Stimulated activated effector memory CD8-positive, alpha-beta T cell treated with anti-CD3 and anti-CD28 coated beads, Interleukin-12 subunit alpha, Interleukin-12 subunit beta, amount 100 ng/mL, for 72 hours (primary cell): ENCODE measurements at regions not wholly inside any gene's neighbourhood (a gene's known extent, or its start where the extent isn't known, plus 50 kb on each side); places are given as distances from the start of the nearest gene placed in this dataset.
"Not testable (repeated sequence)": the region's sequence is repeated elsewhere in the genome, so short reads cannot be mapped to it uniquely, and the experiment has no call there.

Source experiments
- ATAC-seq: fragments of 150-1000 bp; cut with Tn5 transposase; 2 replicates; pipeline ENCODE4 v1.10.0; 2021
- DNase-seq, 2 donors: peaks; one replicate each; pipeline ENCODE4 v3.0.0; 2021 to 2022; ENCODE audit warnings: low spot score in 2 of 2
- H3K27ac Mint-ChIP-seq: one replicate; pipeline ENCODE4 v1.8.0; 2022; ENCODE audit warnings: mild to moderate bottlenecking, mixed read lengths
- H3K36me3 Mint-ChIP-seq: one replicate; pipeline ENCODE4 v1.8.0; 2022; ENCODE audit warnings: mild to moderate bottlenecking, mixed read lengths
- H3K4me1 Mint-ChIP-seq: one replicate; pipeline ENCODE4 v1.8.0; 2022; ENCODE audit warnings: mixed read lengths
- H3K4me3 Mint-ChIP-seq: one replicate; pipeline ENCODE4 v1.8.0; 2022; ENCODE audit warnings: mild to moderate bottlenecking, mixed read lengths
- H3K9me3 Mint-ChIP-seq: one replicate; pipeline ENCODE4 v1.8.0; 2022; ENCODE audit warnings: mixed read lengths

GRCh38 chr12:75798136-75798926, 233.2 kb downstream of the PHLDA1 start:
- Mint-ChIP-seq H3K27ac (no peak overlapping the region), H3K9me3 (no peaks in the 10 kb centered on the region), H3K4me3 (no peak overlapping the region), H3K4me1 (no peaks in the 10 kb centered on the region), H3K36me3 (no peaks in the 10 kb centered on the region)
- no peak for ATAC-seq
- DNase-seq: no peak

- Mint-ChIP-seq H3K4me1 (peaks cover 7% of the 10 kb centered on the region), H3K9me3 (no peaks in the 10 kb centered on the region), H3K27ac (no peak overlapping the region), H3K36me3 (no peaks in the 10 kb centered on the region), H3K4me3 (no peak overlapping the region)
- no peak for ATAC-seq
- no peak for DNase-seq
Measured at GRCh38 chr12:75795125-75795524, 236.5 kb downstream of the PHLDA1 start.

GRCh38 chr12:75792687-75793086, 238.9 kb downstream of the PHLDA1 start:
- H3K27ac Mint-ChIP-seq: no peak overlapping the region
- no peaks in the 10 kb centered on the region for H3K36me3 Mint-ChIP-seq
- DNase-seq: no peak
- no peaks in the 10 kb centered on the region for H3K9me3 Mint-ChIP-seq
- no peak for ATAC-seq
- peaks cover 12% of the 10 kb centered on the region for H3K4me1 Mint-ChIP-seq
- no peak overlapping the region for H3K4me3 Mint-ChIP-seq

- Mint-ChIP-seq H3K27ac (peak overlapping the region; percentile 16), H3K4me1 (peaks cover 12% of the 10 kb centered on the region), H3K4me3 (no peak overlapping the region), H3K36me3 (no peaks in the 10 kb centered on the region), H3K9me3 (no peaks in the 10 kb centered on the region)
- DNase-seq (no peak), ATAC-seq (peak; percentile 91)
Measured at GRCh38 chr12:75790219-75790618, 241.4 kb downstream of the PHLDA1 start.

- not testable (repeated sequence) for H3K27ac Mint-ChIP-seq, ATAC-seq, H3K9me3 Mint-ChIP-seq, H3K4me3 Mint-ChIP-seq, DNase-seq, H3K36me3 Mint-ChIP-seq
- H3K4me1 Mint-ChIP-seq: peaks cover 18% of the 10 kb centered on the region
Measured at GRCh38 chr12:75787146-75787545, 244.4 kb downstream of the PHLDA1 start.

- Mint-ChIP-seq H3K4me1 (peaks cover 26% of the 10 kb centered on the region), H3K9me3 (no peaks in the 10 kb centered on the region), H3K4me3 (no peak overlapping the region), H3K27ac (no peak overlapping the region), H3K36me3 (no peaks in the 10 kb centered on the region)
- DNase-seq (no peak), ATAC-seq (peak; percentile 67)
Measured at GRCh38 chr12:75786070-75786469, 245.5 kb downstream of the PHLDA1 start.

DNA sequence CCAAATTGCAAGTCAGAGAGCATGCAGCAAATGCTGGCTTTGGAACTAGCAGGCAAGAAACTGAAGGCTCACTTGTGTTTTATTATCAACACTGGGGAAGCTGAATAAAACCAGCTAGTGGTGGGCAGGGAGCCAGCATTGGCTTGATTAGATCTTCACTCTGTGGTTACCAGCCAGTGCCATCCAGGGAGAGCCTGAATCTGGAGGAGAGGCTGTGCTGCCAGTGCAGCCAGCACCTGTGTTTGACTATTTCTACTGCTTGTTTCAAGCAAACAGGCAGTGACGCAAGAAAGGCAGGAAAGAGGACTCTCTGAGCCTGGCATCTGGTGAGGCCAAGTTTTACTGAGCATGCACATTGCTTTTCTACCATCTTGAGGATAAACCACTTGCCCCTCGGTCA, 247.0 kb downstream of the PHLDA1 start:
- DNase-seq: no peak
- no peak for ATAC-seq
- no peak overlapping the region for H3K27ac Mint-ChIP-seq
- H3K4me3 Mint-ChIP-seq: no peak overlapping the region
- H3K9me3 Mint-ChIP-seq: no peaks in the 10 kb centered on the region
- no peaks in the 10 kb centered on the region for H3K36me3 Mint-ChIP-seq
- H3K4me1 Mint-ChIP-seq: peaks cover 18% of the 10 kb centered on the region

DNA sequence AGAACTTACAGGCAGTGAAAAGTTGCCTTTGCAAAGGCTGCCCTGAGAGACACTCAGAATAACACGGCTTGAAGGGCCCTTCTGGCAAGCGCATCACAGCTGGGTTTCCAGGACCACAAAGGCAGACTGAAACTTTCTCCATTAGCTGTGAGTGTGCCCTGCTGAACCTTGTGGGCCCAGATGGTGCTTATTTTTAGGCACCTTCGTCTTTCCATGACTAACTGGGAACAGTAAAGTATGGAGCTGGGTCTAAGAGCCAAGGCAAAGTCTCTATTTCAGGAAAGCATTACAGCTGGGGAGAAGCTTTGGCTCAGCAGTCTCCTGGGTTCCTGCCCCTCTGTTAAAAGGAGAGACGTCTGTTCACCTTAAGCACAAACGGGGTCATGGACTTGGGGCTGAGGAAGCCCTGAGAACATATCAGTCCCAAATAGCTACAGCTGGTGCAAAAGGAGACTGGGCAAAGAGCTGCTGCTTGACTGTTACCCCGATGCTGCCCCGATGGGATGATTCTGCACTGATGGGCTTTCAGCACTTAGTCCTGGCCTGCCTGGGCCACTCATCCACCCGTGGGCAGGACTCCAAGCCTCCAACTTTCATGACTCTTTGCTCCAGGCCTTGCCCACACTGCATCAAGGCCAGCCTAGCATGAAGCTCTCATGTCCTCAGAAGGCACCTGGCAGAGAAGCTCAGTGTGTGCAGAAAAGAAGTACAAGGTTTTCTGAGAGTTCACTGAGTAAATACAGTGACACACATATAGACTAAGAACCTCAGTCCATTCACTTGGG, 248.3 kb downstream of the PHLDA1 start:
- ATAC-seq (no peak), DNase-seq (no peak)
- Mint-ChIP-seq H3K4me1 (peaks cover 18% of the 10 kb centered on the region), H3K4me3 (no peak overlapping the region), H3K36me3 (no peaks in the 10 kb centered on the region), H3K9me3 (no peaks in the 10 kb centered on the region), H3K27ac (no peak overlapping the region)

- Mint-ChIP-seq H3K36me3 (no peaks in the 10 kb centered on the region), H3K4me1 (peaks cover 18% of the 10 kb centered on the region), H3K4me3 (no peak overlapping the region), H3K9me3 (no peaks in the 10 kb centered on the region), H3K27ac (no peak overlapping the region)
- ATAC-seq: no peak
- no peak for DNase-seq
Measured at GRCh38 chr12:75782069-75782581, 249.5 kb downstream of the PHLDA1 start.

DNA sequence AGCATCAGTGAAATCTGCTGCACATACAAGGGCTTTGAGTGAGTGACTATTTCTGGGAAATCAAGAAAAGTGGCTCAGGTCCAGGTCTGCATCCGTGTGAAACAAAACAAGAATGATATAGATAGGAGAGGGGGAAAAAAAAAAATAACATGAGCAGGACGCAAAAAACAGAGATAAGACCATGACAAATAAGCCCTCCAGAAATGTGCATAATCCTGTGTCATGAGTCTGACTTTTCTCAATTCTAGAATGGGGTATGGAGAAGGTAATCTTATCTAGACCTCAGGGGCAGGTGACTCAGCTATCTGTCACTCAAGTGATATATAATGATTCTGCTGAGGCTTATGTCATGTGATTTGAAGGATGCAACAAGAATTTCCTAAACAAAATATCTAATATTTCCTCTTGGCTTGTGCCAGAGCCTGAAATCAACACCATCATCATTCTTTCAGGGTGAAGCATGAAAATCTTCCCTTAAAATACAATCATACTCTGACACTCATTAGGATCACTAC, 250.0 kb downstream of the PHLDA1 start:
- ATAC-seq: peak; percentile 96
- no peak for DNase-seq
- Mint-ChIP-seq H3K4me1 (peaks cover 18% of the 10 kb centered on the region), H3K9me3 (no peaks in the 10 kb centered on the region), H3K27ac (no peak overlapping the region), H3K36me3 (no peaks in the 10 kb centered on the region), H3K4me3 (no peak overlapping the region)

DNA sequence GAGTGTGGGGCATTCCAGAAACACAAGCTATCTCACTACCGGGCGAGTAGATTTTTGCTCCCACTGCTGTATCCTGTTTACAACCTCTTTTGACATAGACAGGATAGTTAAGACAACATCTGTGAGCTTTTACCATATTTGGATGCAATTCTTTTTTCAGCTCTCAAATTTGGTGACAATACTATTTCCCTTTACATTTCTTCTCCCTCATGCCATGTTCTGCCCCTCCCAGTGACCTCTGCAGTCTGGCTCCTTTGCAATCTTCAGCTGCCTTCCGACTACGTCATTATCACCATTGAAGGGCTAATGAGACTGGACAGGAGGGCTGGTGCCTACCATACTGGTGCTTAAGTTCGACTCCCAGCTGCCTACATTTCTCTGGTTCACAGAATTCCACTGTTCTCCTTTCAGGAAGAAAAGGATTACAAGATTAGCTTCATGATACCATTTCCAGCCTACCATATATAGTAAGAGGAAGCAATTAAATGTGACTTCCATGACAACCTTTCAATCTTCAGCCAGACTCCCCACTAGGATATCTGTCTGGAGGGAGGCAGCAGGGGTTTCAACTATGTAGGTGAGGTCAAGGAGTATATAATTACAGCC, 251.6 kb downstream of the PHLDA1 start:
- H3K4me1 Mint-ChIP-seq: peaks cover 18% of the 10 kb centered on the region

DNA sequence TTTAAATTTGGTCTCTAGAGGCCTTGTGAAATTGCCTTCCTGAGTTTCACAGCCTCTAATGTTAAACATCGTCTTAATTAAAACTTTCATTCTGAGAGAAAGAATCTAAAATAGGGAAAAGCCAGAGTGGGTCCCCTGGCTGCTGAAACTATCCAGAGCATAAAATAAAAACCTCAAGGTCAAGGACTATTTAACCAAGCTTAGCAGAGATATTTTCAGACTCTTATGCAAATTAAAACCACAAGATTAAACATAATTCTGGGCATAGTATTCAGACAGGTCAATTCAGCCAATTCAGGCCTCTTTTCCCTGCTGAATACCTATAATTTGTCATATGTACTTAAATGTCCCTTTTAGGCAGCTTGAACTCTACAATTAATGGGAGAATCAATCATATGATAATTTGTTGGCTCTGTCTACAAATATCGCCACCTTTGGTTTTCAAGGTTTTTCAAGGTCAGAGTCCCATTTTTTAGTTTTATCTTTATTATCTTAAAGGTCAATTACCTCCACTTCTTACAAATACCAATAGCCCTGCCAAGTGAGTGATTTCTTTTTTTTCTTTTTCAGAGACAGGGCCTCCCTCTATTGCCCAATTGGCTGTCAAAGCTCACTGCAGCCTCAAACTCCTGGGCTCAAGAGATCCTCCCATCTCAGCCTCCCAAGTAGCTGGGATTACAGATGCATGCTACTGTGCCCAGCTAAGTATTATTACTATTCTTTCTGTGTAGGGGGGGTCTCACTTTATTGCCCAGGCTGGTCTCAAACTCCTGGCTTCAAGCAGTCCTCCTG, 257.1 kb downstream of the PHLDA1 start:
- H3K4me3 Mint-ChIP-seq: no peak overlapping the region
- no peaks in the 10 kb centered on the region for H3K36me3 Mint-ChIP-seq
- ATAC-seq: no peak
- no peak for DNase-seq
- no peaks in the 10 kb centered on the region for H3K9me3 Mint-ChIP-seq
- H3K4me1 Mint-ChIP-seq: no peaks in the 10 kb centered on the region
- H3K27ac Mint-ChIP-seq: no peak overlapping the region

More for the DNA sequence above, 251.6 kb downstream of the PHLDA1 start:
- no peak for ATAC-seq
- Mint-ChIP-seq H3K9me3 (no peaks in the 10 kb centered on the region), H3K36me3 (no peaks in the 10 kb centered on the region), H3K4me3 (no peak overlapping the region), H3K27ac (no peak overlapping the region)
- no peak for DNase-seq

DNA sequence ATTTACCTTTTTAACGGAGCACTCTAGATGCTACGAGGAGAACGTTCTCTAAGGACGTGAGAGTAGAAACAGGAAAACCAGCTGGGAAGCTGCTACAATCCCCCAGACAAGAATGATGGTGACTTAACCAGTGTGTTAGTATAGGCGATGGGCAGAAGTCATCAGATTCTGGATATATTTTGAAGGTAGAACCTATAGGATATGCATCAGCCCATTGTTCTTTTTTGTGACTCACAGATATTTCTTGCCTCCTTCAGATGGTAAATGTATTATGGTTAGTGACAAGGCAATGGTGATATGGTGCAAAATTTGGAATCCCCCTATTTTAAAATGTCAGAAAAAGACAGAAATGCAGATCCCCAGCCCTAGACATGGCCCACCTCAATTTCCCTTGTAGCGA, 258.2 kb downstream of the PHLDA1 start:
- Mint-ChIP-seq H3K4me1 (no peaks in the 10 kb centered on the region), H3K27ac (no peak overlapping the region), H3K9me3 (no peaks in the 10 kb centered on the region), H3K36me3 (no peaks in the 10 kb centered on the region), H3K4me3 (no peak overlapping the region)
- ATAC-seq (no peak), DNase-seq (no peak)

DNA sequence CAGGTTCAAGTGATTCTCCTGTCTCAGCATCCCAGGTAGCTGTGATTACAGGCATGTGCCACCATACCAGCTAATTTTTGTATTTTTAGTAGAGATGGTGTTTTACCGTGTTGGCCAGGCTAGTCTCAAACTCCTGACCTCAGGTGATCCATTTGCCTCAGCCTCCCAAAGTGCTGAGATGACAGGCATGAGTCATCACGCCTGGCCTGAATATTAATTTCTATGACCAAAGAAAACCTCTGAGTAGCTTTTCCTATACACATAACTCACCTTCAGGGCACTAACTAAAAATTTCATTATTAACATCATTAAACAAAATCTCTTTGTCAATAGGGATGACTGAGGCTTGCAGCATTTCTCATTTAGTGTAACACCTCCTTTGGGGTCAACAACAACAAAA, 259.6 kb upstream of the KRR1 start:
- Mint-ChIP-seq H3K4me1 (no peaks in the 10 kb centered on the region), H3K27ac (no peak overlapping the region), H3K9me3 (no peaks in the 10 kb centered on the region), H3K4me3 (no peak overlapping the region), H3K36me3 (no peaks in the 10 kb centered on the region)
- no peak for DNase-seq
- no peak for ATAC-seq

DNA sequence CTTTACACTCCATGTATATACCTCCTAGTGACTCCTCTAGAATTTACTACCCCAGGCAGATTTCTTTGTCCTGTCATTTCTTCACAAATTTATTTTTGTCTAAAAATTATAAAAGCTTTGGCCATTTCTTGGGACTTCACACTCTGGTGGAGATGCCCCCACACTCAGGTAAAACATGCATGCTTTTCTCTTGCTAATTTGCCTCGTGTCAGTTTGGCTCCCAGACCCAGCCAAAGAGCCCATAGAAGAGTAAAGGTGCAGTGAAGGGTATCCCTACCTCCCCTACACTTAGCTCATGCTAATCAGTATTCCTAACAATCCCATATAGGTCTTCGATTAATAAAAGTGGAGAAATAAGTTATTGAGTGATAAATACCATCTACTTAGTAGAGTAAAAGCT, 256.5 kb upstream of the KRR1 start:
- ATAC-seq (no peak), DNase-seq (no peak)
- no peaks in the 10 kb centered on the region for H3K36me3 Mint-ChIP-seq
- H3K9me3 Mint-ChIP-seq: no peaks in the 10 kb centered on the region
- no peak overlapping the region for H3K4me3 Mint-ChIP-seq
- H3K27ac Mint-ChIP-seq: no peak overlapping the region
- H3K4me1 Mint-ChIP-seq: no peaks in the 10 kb centered on the region
